Stomach (tissue), 4 donors: ENCODE measurements at regions not wholly inside any gene's neighbourhood (a gene's known extent, or its start where the extent isn't known, plus 50 kb on each side); places are given as distances from the start of the nearest gene placed in this dataset.

Experiments
- CTCF ChIP-seq, 7 experiments: fragments of 450-650 bp in 4 of 7; fragments of 200-600 bp in 3 of 7; sonication (generic) in 3 of 7; IDR thresholded peaks; one replicate each; pipeline ENCODE4 v1.5.1; 2016 to 2019; ENCODE audit warnings: antibody characterized with exemption in 7 of 7, control low read depth in 2 of 7, mild to moderate bottlenecking in 1 of 7
- EP300 ChIP-seq: sonication (generic); formaldehyde crosslinking; IDR thresholded peaks from one replicate; pipeline ENCODE4 v1.6.1; 2017; ENCODE audit warnings: antibody characterized with exemption
- POLR2A ChIP-seq, 4 donors: fragments of 450-650 bp; IDR thresholded peaks; one replicate each; pipeline ENCODE4 v1.6.1; 2016; ENCODE audit warnings: antibody characterized with exemption in 4 of 4, control low read depth in 2 of 4, mild to moderate bottlenecking in 1 of 4, moderate library complexity in 1 of 4
- POLR2AphosphoS5 ChIP-seq, 3 donors: sonication (generic); formaldehyde crosslinking; IDR thresholded peaks; one replicate each; pipeline ENCODE4 v1.6.1; 2016; ENCODE audit warnings: antibody characterized with exemption in 3 of 3

DNA sequence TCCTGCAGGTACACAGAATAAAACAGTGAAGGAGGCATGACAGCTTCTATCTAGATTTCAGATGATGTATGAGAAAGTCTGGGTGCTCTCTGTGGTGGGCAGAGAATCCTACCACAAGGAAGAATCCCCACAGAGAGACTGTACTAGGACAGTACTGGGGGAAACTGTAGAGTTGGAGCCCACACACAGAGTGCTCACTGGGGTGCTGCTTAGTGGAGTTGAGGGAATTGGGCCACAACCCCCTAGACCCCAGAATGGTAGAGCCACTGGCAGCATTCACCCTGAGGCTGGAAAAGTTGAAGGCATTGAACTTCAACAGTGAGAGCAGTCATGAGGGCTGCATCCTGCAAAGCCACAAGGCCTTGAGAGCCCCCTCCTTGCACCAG is 62.2 kb upstream of the TNFRSF21 start:
- no peak for TF ChIP-seq CTCF (IDR thresholded peaks at IDR 0.05)
- no peak for TF ChIP-seq POLR2A (IDR thresholded peaks at IDR 0.05)
- no peak for TF ChIP-seq POLR2AphosphoS5 (IDR thresholded peaks at IDR 0.05)
- no peak for TF ChIP-seq EP300
